ENCODE measurements at regions not wholly inside any gene's neighbourhood (a gene's known extent, or its start where the extent isn't known, plus 50 kb on each side); places are given as distances from the start of the nearest gene placed in this dataset.

GRCh38 chr5:125972706-125973105 is 450.5 kb upstream of the GRAMD2B start:
- TF ChIP-seq YY1 (IDR thresholded peaks at IDR 0.05) (no peak), EGR1 (IDR thresholded peaks at IDR 0.05; ENCODE audit: low read depth in 2 of 2) (no peak), MAX (IDR thresholded peaks at IDR 0.05) (no peak), CTCF (IDR thresholded peaks at IDR 0.05; ENCODE audit: low read depth, low read length, missing input control) (no peak), FOXA2 (IDR thresholded peaks at IDR 0.05) (no peak), REST (IDR thresholded peaks at IDR 0.05) (no peak), RAD21 (IDR thresholded peaks at IDR 0.05) (no peak), GABPA (IDR thresholded peaks at IDR 0.05 in 1 of 2, conservative IDR thresholded peaks at IDR 0.05 in 1 of 2) (no peak), SP1 (IDR thresholded peaks at IDR 0.05) (no peak), ZBTB33 (IDR thresholded peaks at IDR 0.05) (no peak), TAF1 (conservative IDR thresholded peaks at IDR 0.05) (no peak), JUND (IDR thresholded peaks at IDR 0.05) (no peak), HNF4G (IDR thresholded peaks at IDR 0.05) (no peak)
- TF ChIP-seq, protein P1, sequence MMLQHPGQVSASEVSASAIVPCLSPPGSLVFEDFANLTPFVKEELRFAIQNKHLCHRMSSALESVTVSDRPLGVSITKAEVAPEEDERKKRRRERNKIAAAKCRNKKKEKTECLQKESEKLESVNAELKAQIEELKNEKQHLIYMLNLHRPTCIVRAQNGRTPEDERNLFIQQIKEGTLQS (IDR thresholded peaks at IDR 0.05) = no peak

Measured in liver (tissue), 3 donors.